ENCODE measurements at regions not wholly inside any gene's neighbourhood (a gene's known extent, or its start where the extent isn't known, plus 50 kb on each side); places are given as distances from the start of the nearest gene placed in this dataset.
A peak's percentile ranks its signal among the peaks of the same experiment; 100 is the strongest.

DNA sequence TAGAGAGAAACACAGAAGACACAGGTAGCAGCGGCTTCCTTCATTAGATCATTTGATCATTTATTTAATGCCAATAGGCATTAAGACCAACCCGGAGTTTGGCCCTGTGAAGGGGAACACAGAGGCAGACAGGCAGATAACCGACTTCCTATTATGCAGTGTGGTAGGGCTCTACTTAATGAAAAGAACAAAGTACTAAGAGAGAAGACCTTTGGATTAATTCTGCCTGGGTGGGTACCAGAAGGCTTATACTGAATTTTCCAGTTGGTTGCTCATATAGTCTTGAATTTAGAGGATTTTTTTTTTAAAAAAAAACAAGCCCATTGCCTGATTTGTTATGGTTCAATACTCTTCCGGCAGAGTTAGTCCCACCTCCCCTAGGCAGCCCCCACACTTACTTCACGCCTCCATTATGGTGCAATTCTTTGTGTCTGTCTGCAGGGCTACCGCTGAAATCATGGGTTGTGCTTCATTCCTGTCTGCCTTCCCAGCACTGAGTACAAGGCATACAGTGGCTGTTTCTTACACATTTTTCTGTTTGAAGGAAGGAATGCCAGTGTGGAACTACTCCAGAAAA is 244.3 kb upstream of the APCDD1 start:
- TF ChIP-seq, protein P1, sequence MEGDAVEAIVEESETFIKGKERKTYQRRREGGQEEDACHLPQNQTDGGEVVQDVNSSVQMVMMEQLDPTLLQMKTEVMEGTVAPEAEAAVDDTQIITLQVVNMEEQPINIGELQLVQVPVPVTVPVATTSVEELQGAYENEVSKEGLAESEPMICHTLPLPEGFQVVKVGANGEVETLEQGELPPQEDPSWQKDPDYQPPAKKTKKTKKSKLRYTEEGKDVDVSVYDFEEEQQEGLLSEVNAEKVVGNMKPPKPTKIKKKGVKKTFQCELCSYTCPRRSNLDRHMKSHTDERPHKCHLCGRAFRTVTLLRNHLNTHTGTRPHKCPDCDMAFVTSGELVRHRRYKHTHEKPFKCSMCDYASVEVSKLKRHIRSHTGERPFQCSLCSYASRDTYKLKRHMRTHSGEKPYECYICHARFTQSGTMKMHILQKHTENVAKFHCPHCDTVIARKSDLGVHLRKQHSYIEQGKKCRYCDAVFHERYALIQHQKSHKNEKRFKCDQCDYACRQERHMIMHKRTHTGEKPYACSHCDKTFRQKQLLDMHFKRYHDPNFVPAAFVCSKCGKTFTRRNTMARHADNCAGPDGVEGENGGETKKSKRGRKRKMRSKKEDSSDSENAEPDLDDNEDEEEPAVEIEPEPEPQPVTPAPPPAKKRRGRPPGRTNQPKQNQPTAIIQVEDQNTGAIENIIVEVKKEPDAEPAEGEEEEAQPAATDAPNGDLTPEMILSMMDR (IDR thresholded peaks at IDR 0.05; ENCODE audit: insufficient read depth, low read depth, low read length) = no peak
- no peak for TF ChIP-seq EZH2 (IDR thresholded peaks at IDR 0.05; ENCODE audit: insufficient read depth, low read length)
- Histone ChIP-seq H3K4me1 (ENCODE audit: insufficient read depth, low read length) (no peaks in the 10 kb centered on the region), H2AFZ (ENCODE audit: low read depth, low read length) (no peak overlapping the region), H3K27me3 (ENCODE audit: insufficient read depth, low read length) (peaks cover 4% of the 10 kb centered on the region), H3K9ac (ENCODE audit: low read length) (no peak overlapping the region), H3K4me2 (ENCODE audit: low read length) (no peak overlapping the region), H3K36me3 (ENCODE audit: insufficient read depth, low read length) (no peaks in the 10 kb centered on the region), H3K27ac (ENCODE audit: low read depth, low read length) (no peak overlapping the region), H3K4me3 (ENCODE audit: insufficient read depth, low read depth, low read length) (no peak overlapping the region), H3K79me2 (ENCODE audit: insufficient read depth, low read length) (no peaks in the 10 kb centered on the region), H3K9me3 (ENCODE audit: insufficient read depth, low read depth, low read length) (no peaks in the 10 kb centered on the region), H4K20me1 (ENCODE audit: insufficient read depth, low read length) (no peaks in the 10 kb centered on the region)
- FAIRE-seq = no peak
- no peak overlapping the region for H3K4me3 Mint-ChIP-seq (ENCODE audit: unreplicated experiment)
- no peak for DNase-seq (ENCODE audit: low read depth)
- no peaks in the 10 kb centered on the region for H3K36me3 Mint-ChIP-seq (ENCODE audit: low read depth, unreplicated experiment)
- H3K27me3 Mint-ChIP-seq (ENCODE audit: low read depth, unreplicated experiment) = peaks cover 7% of the 10 kb centered on the region
- H3K9me3 Mint-ChIP-seq (ENCODE audit: unreplicated experiment) = peaks cover 2% of the 10 kb centered on the region
- no peak overlapping the region for H3K27ac Mint-ChIP-seq (ENCODE audit: unreplicated experiment)
- H3K4me1 Mint-ChIP-seq (ENCODE audit: low read depth, unreplicated experiment) = peaks cover 8% of the 10 kb centered on the region

GRCh38 chr18:10213526-10213925 is 240.9 kb upstream of the APCDD1 start:
- Histone ChIP-seq H3K4me2 (ENCODE audit: low read length) (no peak overlapping the region), H2AFZ (ENCODE audit: low read depth, low read length) (no peak overlapping the region), H3K27me3 (ENCODE audit: insufficient read depth, low read length) (no peaks in the 10 kb centered on the region), H3K27ac (ENCODE audit: low read depth, low read length) (no peak overlapping the region), H3K9me3 (ENCODE audit: insufficient read depth, low read depth, low read length) (no peaks in the 10 kb centered on the region), H3K4me1 (ENCODE audit: insufficient read depth, low read length) (no peaks in the 10 kb centered on the region), H4K20me1 (ENCODE audit: insufficient read depth, low read length) (no peaks in the 10 kb centered on the region), H3K36me3 (ENCODE audit: insufficient read depth, low read length) (no peaks in the 10 kb centered on the region), H3K4me3 (ENCODE audit: insufficient read depth, low read depth, low read length) (no peak overlapping the region), H3K9ac (ENCODE audit: low read length) (no peak overlapping the region), H3K79me2 (ENCODE audit: insufficient read depth, low read length) (no peaks in the 10 kb centered on the region)
- Mint-ChIP-seq H3K36me3 (ENCODE audit: low read depth, unreplicated experiment) (no peaks in the 10 kb centered on the region), H3K9me3 (ENCODE audit: unreplicated experiment) (peaks cover 13% of the 10 kb centered on the region), H3K27ac (ENCODE audit: unreplicated experiment) (no peak overlapping the region), H3K27me3 (ENCODE audit: low read depth, unreplicated experiment) (peaks cover 5% of the 10 kb centered on the region), H3K4me3 (ENCODE audit: unreplicated experiment) (no peak overlapping the region), H3K4me1 (ENCODE audit: low read depth, unreplicated experiment) (peaks cover 4% of the 10 kb centered on the region)
- TF ChIP-seq, protein P1 (IDR thresholded peaks at IDR 0.05; ENCODE audit: insufficient read depth, low read depth, low read length) = no peak
- no peak for TF ChIP-seq EZH2 (IDR thresholded peaks at IDR 0.05; ENCODE audit: insufficient read depth, low read length)
- DNase-seq (ENCODE audit: low read depth) (no peak), FAIRE-seq (peak; percentile 13)

GRCh38 chr18:10215446-10215845 is 239.0 kb upstream of the APCDD1 start:
- FAIRE-seq = no peak

More at GRCh38 chr18:10215446-10215845, 239.0 kb upstream of the APCDD1 start:
- peaks cover 2% of the 10 kb centered on the region for H3K4me1 Mint-ChIP-seq (ENCODE audit: low read depth, unreplicated experiment)
- Histone ChIP-seq H3K4me3 (ENCODE audit: insufficient read depth, low read depth, low read length) (no peak overlapping the region), H3K9me3 (ENCODE audit: insufficient read depth, low read depth, low read length) (peaks cover 3% of the 10 kb centered on the region), H3K27me3 (ENCODE audit: insufficient read depth, low read length) (no peaks in the 10 kb centered on the region), H2AFZ (ENCODE audit: low read depth, low read length) (no peak overlapping the region), H4K20me1 (ENCODE audit: insufficient read depth, low read length) (no peaks in the 10 kb centered on the region), H3K79me2 (ENCODE audit: insufficient read depth, low read length) (no peaks in the 10 kb centered on the region), H3K36me3 (ENCODE audit: insufficient read depth, low read length) (no peaks in the 10 kb centered on the region), H3K4me1 (ENCODE audit: insufficient read depth, low read length) (no peaks in the 10 kb centered on the region), H3K9ac (ENCODE audit: low read length) (no peak overlapping the region), H3K27ac (ENCODE audit: low read depth, low read length) (no peak overlapping the region), H3K4me2 (ENCODE audit: low read length) (no peak overlapping the region)
- no peak for TF ChIP-seq EZH2 (IDR thresholded peaks at IDR 0.05; ENCODE audit: insufficient read depth, low read length)
- TF ChIP-seq, protein P1 (IDR thresholded peaks at IDR 0.05; ENCODE audit: insufficient read depth, low read depth, low read length) = no peak
- peaks cover 16% of the 10 kb centered on the region for H3K9me3 Mint-ChIP-seq (ENCODE audit: unreplicated experiment)
- H3K36me3 Mint-ChIP-seq (ENCODE audit: low read depth, unreplicated experiment) = no peaks in the 10 kb centered on the region
- no peak overlapping the region for H3K4me3 Mint-ChIP-seq (ENCODE audit: unreplicated experiment)
- H3K27ac Mint-ChIP-seq (ENCODE audit: unreplicated experiment) = no peak overlapping the region
- H3K27me3 Mint-ChIP-seq (ENCODE audit: low read depth, unreplicated experiment) = peaks cover 5% of the 10 kb centered on the region
- no peak for DNase-seq (ENCODE audit: low read depth)

Data from astrocyte (in vitro differentiated cells and primary cell).